OCI-LY7 (cell line): ENCODE measurements at regions not wholly inside any gene's neighbourhood (a gene's known extent, or its start where the extent isn't known, plus 50 kb on each side); places are given as distances from the start of the nearest gene placed in this dataset.

Experiments used
- BruUV-seq: library from RNA; stranded (reverse); fragments of 400-500 nt; replicated peaks from 2 replicates; lab custom pipeline; 2021; lab: Mats Ljungman, UMichigan
- CTCF ChIA-PET: fragments of 300-600 bp; sonication (Branson Sonifier 250); formaldehyde crosslinking; loops from one replicate; lab custom pipeline; 2022; ENCODE audit warnings: antibody characterized with exemption; ENCODE audit not compliant: unreplicated experiment; lab: Charles Lee
- POLR2A ChIA-PET: fragments of 300-600 bp; sonication (Branson Sonifier 250); formaldehyde crosslinking; loops from one replicate; lab custom pipeline; 2022; ENCODE audit warnings: antibody characterized with exemption; lab: Charles Lee
- DNase-seq: peaks from one replicate; pipeline ENCODE4 v3.0.0-alpha.2; 2015; ENCODE audit warnings: low spot score
- H2AFZ ChIP-seq: fragments of 200-600 bp; sonication (generic), shearing (Covaris generic); 2 replicates; pipeline ENCODE4 v1.6.1; 2014; ENCODE audit warnings: mild to moderate bottlenecking, antibody characterized with exemption, low read length, moderate library complexity
- H3K27ac ChIP-seq: fragments of 200-600 bp; sonication (generic); 2 replicates; pipeline ENCODE4 v1.5.1; 2014; ENCODE audit warnings: mixed run types, low read depth, mild to moderate bottlenecking, moderate library complexity, low read length, inconsistent platforms; ENCODE audit not compliant: poor library complexity, severe bottlenecking
- H3K36me3 ChIP-seq: fragments of 200-600 bp; sonication (generic); 2 replicates; pipeline ENCODE4 v1.6.1; 2014; ENCODE audit warnings: mild to moderate bottlenecking, antibody characterized with exemption, low read length, moderate library complexity, mixed read lengths; ENCODE audit not compliant: insufficient read depth
- H3K4me1 ChIP-seq: fragments of 200-600 bp; sonication (generic); 2 replicates; pipeline ENCODE4 v1.5.1; 2014; ENCODE audit warnings: mild to moderate bottlenecking, low read length; ENCODE audit not compliant: insufficient read depth, poor library complexity, severe bottlenecking
- H3K4me2 ChIP-seq: fragments of 200-600 bp; sonication (generic); 2 replicates; pipeline ENCODE4 v1.6.1; 2014; ENCODE audit warnings: mild to moderate bottlenecking, low read length
- H3K4me3 ChIP-seq: fragments of 200-600 bp; sonication (generic); 2 replicates; pipeline ENCODE4 v1.5.1; 2014; ENCODE audit warnings: mild to moderate bottlenecking, low read depth, low read length; ENCODE audit not compliant: poor library complexity, severe bottlenecking
- H3K79me2 ChIP-seq: fragments of 200-600 bp; sonication (generic); 2 replicates; pipeline ENCODE4 v1.6.1; 2016; ENCODE audit warnings: low read depth, mild to moderate bottlenecking, low read length, moderate library complexity, mixed read lengths; ENCODE audit not compliant: insufficient read depth
- H3K9me2 ChIP-seq: fragments of 200-600 bp; sonication (generic); 2 replicates; pipeline ENCODE4 v1.6.1; 2016; ENCODE audit warnings: mild to moderate bottlenecking, low read length, mixed read lengths; ENCODE audit not compliant: insufficient read depth
- H3K9me3 ChIP-seq: fragments of 200-600 bp; sonication (generic); 2 replicates; pipeline ENCODE4 v1.6.1; 2014; ENCODE audit warnings: mild to moderate bottlenecking, mixed run types, low read length, mixed read lengths
- H4K20me1 ChIP-seq: fragments of 200-600 bp; sonication (generic); 2 replicates; pipeline ENCODE4 v1.6.1; 2014; ENCODE audit warnings: mild to moderate bottlenecking, antibody characterized with exemption, low read length, moderate library complexity, mixed read lengths; ENCODE audit not compliant: insufficient read depth
- CTCF ChIP-seq: fragments of 200-600 bp; sonication (generic); conservative IDR thresholded peaks from 2 replicates; pipeline ENCODE4 v1.5.1; 2014; ENCODE audit warnings: mild to moderate bottlenecking, antibody characterized with exemption, low read length, moderate library complexity, mixed read lengths
- EZH2phosphoT487 ChIP-seq: fragments of 200-600 bp; sonication (generic); IDR thresholded peaks from 2 replicates; pipeline ENCODE4 v1.6.1; 2018; ENCODE audit warnings: low read depth, borderline replicate concordance, mild to moderate bottlenecking, mixed run types, antibody characterized with exemption, low read length, moderate library complexity, mixed read lengths
- intact Hi-C: fragments of 100-400 bp; cut with micrococcal nuclease; formaldehyde crosslinking; loops from one replicate; pipeline ENCODE4 v1.10.0; 2022; ENCODE audit not compliant: unreplicated experiment

GRCh38 chr3:154571553-154572226 lies 141.7 kb upstream of the GPR149 start:
- Histone ChIP-seq H2AFZ (no peak overlapping the region), H3K9me3 (no peaks in the 10 kb centered on the region), H4K20me1 (no peaks in the 10 kb centered on the region), H3K4me2 (no peak overlapping the region), H3K4me3 (no peak overlapping the region), H3K9me2 (no peaks in the 10 kb centered on the region), H3K36me3 (no peaks in the 10 kb centered on the region), H3K4me1 (no peaks in the 10 kb centered on the region), H3K27ac (no peak overlapping the region), H3K79me2 (no peaks in the 10 kb centered on the region)
- POLR2A ChIA-PET = no interaction called here
- CTCF ChIA-PET = no interaction called here
- TF ChIP-seq CTCF = no peak
- TF ChIP-seq EZH2phosphoT487 = no peak
- no TSS peak for BruUV-seq
- DNase-seq = no peak
- intact Hi-C loops = no loop called here

DNA sequence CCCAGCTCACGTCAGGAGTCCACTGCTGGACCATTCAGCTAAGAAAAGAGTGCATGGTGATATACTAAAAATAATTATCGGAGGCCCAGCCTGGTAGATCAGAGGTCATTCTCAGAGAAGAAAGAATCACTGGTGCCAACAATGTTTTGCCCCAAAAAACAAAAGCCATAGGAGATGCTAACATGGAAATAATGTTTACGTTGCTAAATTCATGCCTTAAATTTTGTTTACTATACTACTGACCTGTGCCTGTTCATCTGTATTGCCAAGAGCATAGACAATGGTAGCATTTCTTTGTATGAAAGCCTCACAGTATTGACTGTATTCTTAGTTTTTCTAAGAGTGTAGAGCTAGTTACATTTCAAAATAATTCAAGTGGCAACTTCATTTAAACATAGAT lies 138.1 kb upstream of the GPR149 start:
- H3K4me2 ChIP-seq = no peak overlapping the region
- H2AFZ ChIP-seq = no peak overlapping the region
- no peaks in the 10 kb centered on the region for H3K9me3 ChIP-seq
- H3K4me1 ChIP-seq = no peaks in the 10 kb centered on the region
- no peaks in the 10 kb centered on the region for H3K79me2 ChIP-seq
- POLR2A ChIA-PET = interaction anchor here (0.6 kb wide), 2 partner anchors 754 to 1096 kb away, joined by 3 read pairs; no protein-coding TSS in a partner anchor
- no peak for TF ChIP-seq CTCF
- no peak for TF ChIP-seq EZH2phosphoT487
- intact Hi-C loops = no loop called here
- H3K27ac ChIP-seq = no peak overlapping the region
- H3K36me3 ChIP-seq = no peaks in the 10 kb centered on the region
- no peak for DNase-seq
- CTCF ChIA-PET = no interaction called here
- BruUV-seq = no TSS peak
- H3K9me2 ChIP-seq = no peaks in the 10 kb centered on the region
- no peak overlapping the region for H3K4me3 ChIP-seq
- no peaks in the 10 kb centered on the region for H4K20me1 ChIP-seq

DNA sequence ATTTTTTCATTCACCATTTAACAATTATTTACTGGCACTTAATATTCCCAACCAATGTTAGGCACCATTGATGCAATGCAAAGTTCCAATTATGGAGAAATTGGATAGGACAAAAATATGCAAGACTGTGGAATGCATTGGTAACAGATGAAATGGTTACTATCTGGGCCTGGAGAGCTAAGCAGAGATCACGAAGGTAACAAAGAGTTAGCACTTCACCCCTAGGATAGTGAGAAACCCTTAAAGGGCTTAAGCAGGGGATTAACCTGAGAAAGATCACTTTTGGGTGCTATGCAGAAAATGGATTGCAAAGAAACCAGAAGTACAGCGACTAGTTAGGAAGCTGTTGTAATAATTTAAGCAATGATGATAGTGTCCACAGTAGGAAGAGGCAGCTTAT lies 129.6 kb upstream of the GPR149 start:
- DNase-seq = no peak
- H3K4me2 ChIP-seq = no peak overlapping the region
- no peak overlapping the region for H3K27ac ChIP-seq
- H3K4me3 ChIP-seq = no peak overlapping the region
- no peaks in the 10 kb centered on the region for H3K9me2 ChIP-seq
- POLR2A ChIA-PET = no interaction called here
- H3K9me3 ChIP-seq = no peaks in the 10 kb centered on the region
- BruUV-seq = no TSS peak
- no peak for TF ChIP-seq EZH2phosphoT487
- TF ChIP-seq CTCF = no peak
- H2AFZ ChIP-seq = no peak overlapping the region
- CTCF ChIA-PET = no interaction called here
- no peaks in the 10 kb centered on the region for H3K36me3 ChIP-seq
- no peaks in the 10 kb centered on the region for H3K4me1 ChIP-seq
- intact Hi-C loops = no loop called here
- H4K20me1 ChIP-seq = no peaks in the 10 kb centered on the region
- no peaks in the 10 kb centered on the region for H3K79me2 ChIP-seq
